ENCODE measurements at regions not wholly inside any gene's neighbourhood (a gene's known extent, or its start where the extent isn't known, plus 50 kb on each side); places are given as distances from the start of the nearest gene placed in this dataset.

- H3K4me1 ChIP-seq (ENCODE audit: insufficient read depth, low read length), result no peaks in the 10 kb centered on the region
- no peak overlapping the region for H3K27ac ChIP-seq (ENCODE audit: low read depth, low read length)
- no peaks in the 10 kb centered on the region for H3K27me3 ChIP-seq (ENCODE audit: insufficient read depth, low read length)
- no peak overlapping the region for H3K4me3 ChIP-seq (ENCODE audit: low read length)
- H3K9ac ChIP-seq (ENCODE audit: low read depth, low read length), result no peak overlapping the region
- H3K36me3 ChIP-seq (ENCODE audit: insufficient read depth, low read length), result no peaks in the 10 kb centered on the region
- H3K9me3 ChIP-seq (ENCODE audit: insufficient read depth, low read depth, low read length), result no peaks in the 10 kb centered on the region
Observed at GRCh38 chr12:83326666-83327065, 640.0 kb downstream of the TMTC2 start.

GRCh38 chr12:83323866-83324265 lies 637.2 kb downstream of the TMTC2 start:
- no peaks in the 10 kb centered on the region for H3K36me3 ChIP-seq (ENCODE audit: insufficient read depth, low read length)
- H3K27me3 ChIP-seq (ENCODE audit: insufficient read depth, low read length), result no peaks in the 10 kb centered on the region
- WGBS, result 55% methylated on average over 1 of the region's 1 CpG
- no peak overlapping the region for H3K27ac ChIP-seq (ENCODE audit: low read depth, low read length)
- no peaks in the 10 kb centered on the region for H3K4me1 ChIP-seq (ENCODE audit: insufficient read depth, low read length)
- H3K9ac ChIP-seq (ENCODE audit: low read depth, low read length), result no peak overlapping the region
- H3K9me3 ChIP-seq (ENCODE audit: insufficient read depth, low read depth, low read length), result no peaks in the 10 kb centered on the region
- no peak overlapping the region for H3K4me3 ChIP-seq (ENCODE audit: low read length)

- 93% methylated on average over 2 of the region's 2 CpGs for WGBS
- H3K9ac ChIP-seq (ENCODE audit: low read depth, low read length), result no peak overlapping the region
- H3K27ac ChIP-seq (ENCODE audit: low read depth, low read length), result no peak overlapping the region
- H3K4me1 ChIP-seq (ENCODE audit: insufficient read depth, low read length), result no peaks in the 10 kb centered on the region
- H3K36me3 ChIP-seq (ENCODE audit: insufficient read depth, low read length), result no peaks in the 10 kb centered on the region
- H3K27me3 ChIP-seq (ENCODE audit: insufficient read depth, low read length), result no peaks in the 10 kb centered on the region
- no peak overlapping the region for H3K4me3 ChIP-seq (ENCODE audit: low read length)
- no peaks in the 10 kb centered on the region for H3K9me3 ChIP-seq (ENCODE audit: insufficient read depth, low read depth, low read length)
Observed at GRCh38 chr12:83322809-83323208, 636.1 kb downstream of the TMTC2 start.

GRCh38 chr12:83321971-83322370 lies 635.3 kb downstream of the TMTC2 start:
- no peak overlapping the region for H3K27ac ChIP-seq (ENCODE audit: low read depth, low read length)
- WGBS, result 97% methylated on average over 2 of the region's 2 CpGs

GRCh38 chr12:83320350-83320749 lies 633.6 kb downstream of the TMTC2 start:
- Histone ChIP-seq H3K4me3 (ENCODE audit: low read length) (no peak overlapping the region), H3K9ac (ENCODE audit: low read depth, low read length) (no peak overlapping the region), H3K9me3 (ENCODE audit: insufficient read depth, low read depth, low read length) (no peaks in the 10 kb centered on the region), H3K27ac (ENCODE audit: low read depth, low read length) (no peak overlapping the region), H3K27me3 (ENCODE audit: insufficient read depth, low read length) (no peaks in the 10 kb centered on the region), H3K36me3 (ENCODE audit: insufficient read depth, low read length) (no peaks in the 10 kb centered on the region), H3K4me1 (ENCODE audit: insufficient read depth, low read length) (no peaks in the 10 kb centered on the region)
- WGBS, result 96% methylated on average over 2 of the region's 2 CpGs

More at GRCh38 chr12:83321971-83322370, 635.3 kb downstream of the TMTC2 start:
- Histone ChIP-seq H3K4me1 (ENCODE audit: insufficient read depth, low read length) (no peaks in the 10 kb centered on the region), H3K9me3 (ENCODE audit: insufficient read depth, low read depth, low read length) (no peaks in the 10 kb centered on the region), H3K27me3 (ENCODE audit: insufficient read depth, low read length) (no peaks in the 10 kb centered on the region), H3K36me3 (ENCODE audit: insufficient read depth, low read length) (no peaks in the 10 kb centered on the region), H3K9ac (ENCODE audit: low read depth, low read length) (no peak overlapping the region), H3K4me3 (ENCODE audit: low read length) (no peak overlapping the region)

GRCh38 chr12:83318386-83319098 lies 631.8 kb downstream of the TMTC2 start:
- Histone ChIP-seq H3K4me1 (ENCODE audit: insufficient read depth, low read length) (no peaks in the 10 kb centered on the region), H3K36me3 (ENCODE audit: insufficient read depth, low read length) (no peaks in the 10 kb centered on the region), H3K9me3 (ENCODE audit: insufficient read depth, low read depth, low read length) (no peaks in the 10 kb centered on the region), H3K4me3 (ENCODE audit: low read length) (no peak overlapping the region), H3K9ac (ENCODE audit: low read depth, low read length) (no peak overlapping the region), H3K27ac (ENCODE audit: low read depth, low read length) (no peak overlapping the region), H3K27me3 (ENCODE audit: insufficient read depth, low read length) (no peaks in the 10 kb centered on the region)
- no CpG with 5 or more reads among the region's 1 CpG for WGBS

GRCh38 chr12:83317595-83317994 lies 630.9 kb downstream of the TMTC2 start:
- H3K9ac ChIP-seq (ENCODE audit: low read depth, low read length), result no peak overlapping the region
- H3K4me1 ChIP-seq (ENCODE audit: insufficient read depth, low read length), result no peaks in the 10 kb centered on the region
- no peaks in the 10 kb centered on the region for H3K9me3 ChIP-seq (ENCODE audit: insufficient read depth, low read depth, low read length)
- WGBS, result 100% methylated on average over 3 of the region's 3 CpGs
- no peak overlapping the region for H3K27ac ChIP-seq (ENCODE audit: low read depth, low read length)
- no peaks in the 10 kb centered on the region for H3K36me3 ChIP-seq (ENCODE audit: insufficient read depth, low read length)
- H3K27me3 ChIP-seq (ENCODE audit: insufficient read depth, low read length), result no peaks in the 10 kb centered on the region
- H3K4me3 ChIP-seq (ENCODE audit: low read length), result no peak overlapping the region

DNA sequence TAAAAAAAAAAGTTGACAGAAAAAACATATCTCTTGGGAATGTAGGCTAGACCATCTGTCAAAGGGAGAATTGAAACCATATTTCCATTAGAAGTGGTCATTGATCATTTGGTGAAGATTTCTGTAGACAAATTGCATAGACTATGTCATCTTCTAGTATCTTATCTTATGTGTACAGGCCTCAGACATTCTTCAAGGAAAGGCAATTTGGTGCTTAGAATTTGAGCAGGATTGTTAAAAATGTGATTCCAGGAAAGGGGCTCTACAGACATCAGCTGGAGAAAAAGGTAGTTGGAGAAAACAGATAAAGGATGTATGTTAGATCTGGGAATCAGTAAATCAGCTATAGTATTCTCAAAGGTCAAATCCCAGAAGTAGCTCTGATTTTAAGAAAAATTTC lies 627.1 kb downstream of the TMTC2 start:
- Histone ChIP-seq H3K27ac (ENCODE audit: low read depth, low read length) (no peak overlapping the region), H3K4me3 (ENCODE audit: low read length) (no peak overlapping the region), H3K4me1 (ENCODE audit: insufficient read depth, low read length) (no peaks in the 10 kb centered on the region), H3K27me3 (ENCODE audit: insufficient read depth, low read length) (no peaks in the 10 kb centered on the region), H3K9me3 (ENCODE audit: insufficient read depth, low read depth, low read length) (no peaks in the 10 kb centered on the region), H3K36me3 (ENCODE audit: insufficient read depth, low read length) (no peaks in the 10 kb centered on the region), H3K9ac (ENCODE audit: low read depth, low read length) (no peak overlapping the region)

GRCh38 chr12:83313322-83313721 lies 626.6 kb downstream of the TMTC2 start:
- H3K9me3 ChIP-seq (ENCODE audit: insufficient read depth, low read depth, low read length), result no peaks in the 10 kb centered on the region
- no peak overlapping the region for H3K27ac ChIP-seq (ENCODE audit: low read depth, low read length)
- no peaks in the 10 kb centered on the region for H3K36me3 ChIP-seq (ENCODE audit: insufficient read depth, low read length)
- WGBS, result 100% methylated on average over 1 of the region's 2 CpGs
- H3K9ac ChIP-seq (ENCODE audit: low read depth, low read length), result no peak overlapping the region
- no peak overlapping the region for H3K4me3 ChIP-seq (ENCODE audit: low read length)
- H3K27me3 ChIP-seq (ENCODE audit: insufficient read depth, low read length), result no peaks in the 10 kb centered on the region
- no peaks in the 10 kb centered on the region for H3K4me1 ChIP-seq (ENCODE audit: insufficient read depth, low read length)

- no CpG with 5 or more reads among the region's 1 CpG for WGBS
- Histone ChIP-seq H3K4me3 (ENCODE audit: low read length) (no peak overlapping the region), H3K36me3 (ENCODE audit: insufficient read depth, low read length) (no peaks in the 10 kb centered on the region), H3K4me1 (ENCODE audit: insufficient read depth, low read length) (no peaks in the 10 kb centered on the region), H3K9me3 (ENCODE audit: insufficient read depth, low read depth, low read length) (no peaks in the 10 kb centered on the region), H3K27me3 (ENCODE audit: insufficient read depth, low read length) (no peaks in the 10 kb centered on the region), H3K9ac (ENCODE audit: low read depth, low read length) (no peak overlapping the region), H3K27ac (ENCODE audit: low read depth, low read length) (no peak overlapping the region)
Observed at GRCh38 chr12:83276904-83277303, 590.2 kb downstream of the TMTC2 start.

DNA sequence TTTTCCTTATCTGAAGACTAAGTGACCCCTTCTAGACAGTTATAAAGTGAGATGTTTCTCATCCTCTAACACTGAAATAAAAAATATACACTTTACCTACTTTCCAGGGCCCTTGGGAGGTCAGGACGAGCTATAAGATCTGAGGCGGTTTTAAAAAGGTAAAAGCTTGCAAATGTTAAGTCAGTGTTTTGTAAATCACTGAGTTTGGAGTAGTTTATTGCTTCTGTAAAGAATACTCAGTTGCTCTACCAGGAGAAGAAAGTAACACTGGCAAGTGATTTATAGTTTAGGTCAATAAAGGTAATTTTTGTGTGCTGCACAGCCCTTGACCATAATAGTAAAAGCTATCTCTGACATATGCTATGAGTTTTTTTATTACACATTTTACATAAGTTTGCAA lies 584.5 kb downstream of the TMTC2 start:
- no peak overlapping the region for H3K9ac ChIP-seq (ENCODE audit: low read depth, low read length)
- no peak overlapping the region for H3K27ac ChIP-seq (ENCODE audit: low read depth, low read length)
- WGBS, result 86% methylated on average over 2 of the region's 2 CpGs
- H3K36me3 ChIP-seq (ENCODE audit: insufficient read depth, low read length), result no peaks in the 10 kb centered on the region
- no peaks in the 10 kb centered on the region for H3K4me1 ChIP-seq (ENCODE audit: insufficient read depth, low read length)
- no peaks in the 10 kb centered on the region for H3K9me3 ChIP-seq (ENCODE audit: insufficient read depth, low read depth, low read length)
- H3K4me3 ChIP-seq (ENCODE audit: low read length), result no peak overlapping the region
- H3K27me3 ChIP-seq (ENCODE audit: insufficient read depth, low read length), result no peaks in the 10 kb centered on the region

DNA sequence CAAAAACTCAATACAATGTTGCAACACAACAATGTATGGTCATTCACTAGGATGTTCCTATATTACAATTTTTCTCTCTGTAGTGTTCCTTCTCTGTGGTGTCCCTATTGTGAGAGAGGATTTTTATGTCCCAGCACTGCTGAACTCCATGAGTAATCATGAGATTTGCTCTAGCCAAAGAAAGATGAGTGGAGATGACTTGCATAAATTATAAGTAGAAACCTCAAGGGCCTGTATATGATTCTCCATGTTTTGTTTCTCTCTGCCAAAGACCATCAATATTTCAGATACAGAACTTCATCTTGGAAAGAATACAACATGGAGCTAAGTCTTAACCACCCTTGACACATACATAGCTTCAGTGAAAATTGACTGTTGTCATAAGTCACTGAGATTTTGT lies 579.1 kb downstream of the TMTC2 start:
- H3K9me3 ChIP-seq (ENCODE audit: insufficient read depth, low read depth, low read length), result no peaks in the 10 kb centered on the region
- H3K27ac ChIP-seq (ENCODE audit: low read depth, low read length), result no peak overlapping the region
- no peaks in the 10 kb centered on the region for H3K4me1 ChIP-seq (ENCODE audit: insufficient read depth, low read length)
- no peak overlapping the region for H3K4me3 ChIP-seq (ENCODE audit: low read length)
- no peaks in the 10 kb centered on the region for H3K36me3 ChIP-seq (ENCODE audit: insufficient read depth, low read length)
- no peaks in the 10 kb centered on the region for H3K27me3 ChIP-seq (ENCODE audit: insufficient read depth, low read length)
- H3K9ac ChIP-seq (ENCODE audit: low read depth, low read length), result no peak overlapping the region

Data from HUES64 (cell line).